ENCODE measurements at regions not wholly inside any gene's neighbourhood (a gene's known extent, or its start where the extent isn't known, plus 50 kb on each side); places are given as distances from the start of the nearest gene placed in this dataset.

DNA sequence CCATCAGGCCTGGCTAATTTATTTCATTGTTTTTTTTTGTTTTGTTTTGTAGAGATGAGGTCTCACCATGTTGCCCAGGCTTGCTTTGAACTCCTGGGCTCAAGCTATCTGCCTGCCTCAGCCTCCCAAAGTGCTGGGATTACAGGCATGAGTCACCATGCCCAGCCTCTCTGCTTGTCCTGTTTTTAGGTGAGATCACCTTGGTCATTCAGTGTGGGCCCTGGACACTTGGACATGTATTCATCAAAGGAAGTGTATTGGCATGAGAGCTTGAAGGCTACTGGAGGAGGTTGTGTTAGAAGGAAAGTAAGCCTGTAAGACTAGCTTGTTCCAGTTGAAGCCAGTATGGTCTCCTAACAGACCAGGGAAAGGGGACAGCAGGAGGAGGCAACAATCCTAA, 229.2 kb upstream of the RGPD4 start:
- Histone ChIP-seq H3K79me2 (replicated peaks; ENCODE audit: insufficient read depth, low read length) (no peaks in the 10 kb centered on the region), H3K9me3 (ENCODE audit: low read length) (no peaks in the 10 kb centered on the region), H3F3A (ENCODE audit: insufficient read depth, low read length, poor library complexity, severe bottlenecking) (no peaks in the 10 kb centered on the region), H4K20me1 (ENCODE audit: insufficient read depth) (no peaks in the 10 kb centered on the region), H2AFZ (ENCODE audit: low read depth, low read length) (no peak overlapping the region), H3K9ac (ENCODE audit: low read length) (no peak overlapping the region), H3K27me3 (ENCODE audit: insufficient read depth, low read depth, low read length) (no peaks in the 10 kb centered on the region), H3K36me3 (ENCODE audit: insufficient read depth, low read length) (no peaks in the 10 kb centered on the region), H3K4me2 (ENCODE audit: low read length) (no peak overlapping the region), H3K4me3 (ENCODE audit: low read length) (no peak overlapping the region), H3K9me2 (ENCODE audit: insufficient read depth, low read length) (no peaks in the 10 kb centered on the region), H3K27ac (ENCODE audit: low read length) (no peak overlapping the region)
- TF ChIP-seq EP300 (conservative IDR thresholded peaks at IDR 0.05; ENCODE audit: poor library complexity, severe bottlenecking) (no peak), SMC3 (conservative IDR thresholded peaks at IDR 0.05; ENCODE audit: poor library complexity) (no peak), POLR2AphosphoS5 (IDR thresholded peaks at IDR 0.05) (no peak), MXI1 (conservative IDR thresholded peaks at IDR 0.05; ENCODE audit: poor library complexity, severe bottlenecking) (no peak), RAD21 (conservative IDR thresholded peaks at IDR 0.05) (no peak), TAF1 (IDR thresholded peaks at IDR 0.05; ENCODE audit: low read depth) (no peak), EZH2 (IDR thresholded peaks at IDR 0.05; ENCODE audit: borderline replicate concordance, insufficient read depth, low read length, poor library complexity, severe bottlenecking) (no peak), CTCF (IDR thresholded peaks at IDR 0.05; ENCODE audit: poor library complexity, severe bottlenecking) (no peak)
- TF ChIP-seq, protein P1, sequence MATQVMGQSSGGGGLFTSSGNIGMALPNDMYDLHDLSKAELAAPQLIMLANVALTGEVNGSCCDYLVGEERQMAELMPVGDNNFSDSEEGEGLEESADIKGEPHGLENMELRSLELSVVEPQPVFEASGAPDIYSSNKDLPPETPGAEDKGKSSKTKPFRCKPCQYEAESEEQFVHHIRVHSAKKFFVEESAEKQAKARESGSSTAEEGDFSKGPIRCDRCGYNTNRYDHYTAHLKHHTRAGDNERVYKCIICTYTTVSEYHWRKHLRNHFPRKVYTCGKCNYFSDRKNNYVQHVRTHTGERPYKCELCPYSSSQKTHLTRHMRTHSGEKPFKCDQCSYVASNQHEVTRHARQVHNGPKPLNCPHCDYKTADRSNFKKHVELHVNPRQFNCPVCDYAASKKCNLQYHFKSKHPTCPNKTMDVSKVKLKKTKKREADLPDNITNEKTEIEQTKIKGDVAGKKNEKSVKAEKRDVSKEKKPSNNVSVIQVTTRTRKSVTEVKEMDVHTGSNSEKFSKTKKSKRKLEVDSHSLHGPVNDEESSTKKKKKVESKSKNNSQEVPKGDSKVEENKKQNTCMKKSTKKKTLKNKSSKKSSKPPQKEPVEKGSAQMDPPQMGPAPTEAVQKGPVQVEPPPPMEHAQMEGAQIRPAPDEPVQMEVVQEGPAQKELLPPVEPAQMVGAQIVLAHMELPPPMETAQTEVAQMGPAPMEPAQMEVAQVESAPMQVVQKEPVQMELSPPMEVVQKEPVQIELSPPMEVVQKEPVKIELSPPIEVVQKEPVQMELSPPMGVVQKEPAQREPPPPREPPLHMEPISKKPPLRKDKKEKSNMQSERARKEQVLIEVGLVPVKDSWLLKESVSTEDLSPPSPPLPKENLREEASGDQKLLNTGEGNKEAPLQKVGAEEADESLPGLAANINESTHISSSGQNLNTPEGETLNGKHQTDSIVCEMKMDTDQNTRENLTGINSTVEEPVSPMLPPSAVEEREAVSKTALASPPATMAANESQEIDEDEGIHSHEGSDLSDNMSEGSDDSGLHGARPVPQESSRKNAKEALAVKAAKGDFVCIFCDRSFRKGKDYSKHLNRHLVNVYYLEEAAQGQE (IDR thresholded peaks at IDR 0.05; ENCODE audit: borderline replicate concordance), result no peak

- TF ChIP-seq, protein P1 (IDR thresholded peaks at IDR 0.05; ENCODE audit: borderline replicate concordance), result no peak
- TF ChIP-seq EP300 (conservative IDR thresholded peaks at IDR 0.05; ENCODE audit: poor library complexity, severe bottlenecking) (no peak), CTCF (IDR thresholded peaks at IDR 0.05; ENCODE audit: poor library complexity, severe bottlenecking) (no peak), MXI1 (conservative IDR thresholded peaks at IDR 0.05; ENCODE audit: poor library complexity, severe bottlenecking) (no peak), TAF1 (IDR thresholded peaks at IDR 0.05; ENCODE audit: low read depth) (no peak), RAD21 (conservative IDR thresholded peaks at IDR 0.05) (no peak), SMC3 (conservative IDR thresholded peaks at IDR 0.05; ENCODE audit: poor library complexity) (no peak), EZH2 (IDR thresholded peaks at IDR 0.05; ENCODE audit: borderline replicate concordance, insufficient read depth, low read length, poor library complexity, severe bottlenecking) (no peak), POLR2AphosphoS5 (IDR thresholded peaks at IDR 0.05) (no peak)
- no peak overlapping the region for H3K4me2 ChIP-seq (ENCODE audit: low read length)
- H3F3A ChIP-seq (ENCODE audit: insufficient read depth, low read length, poor library complexity, severe bottlenecking), result no peaks in the 10 kb centered on the region
- H3K27me3 ChIP-seq (ENCODE audit: insufficient read depth, low read depth, low read length), result no peaks in the 10 kb centered on the region
- H3K9ac ChIP-seq (ENCODE audit: low read length), result no peak overlapping the region
- no peaks in the 10 kb centered on the region for H3K9me3 ChIP-seq (ENCODE audit: low read length)
- H2AFZ ChIP-seq (ENCODE audit: low read depth, low read length), result no peak overlapping the region
- H3K36me3 ChIP-seq (ENCODE audit: insufficient read depth, low read length), result no peaks in the 10 kb centered on the region
- no peaks in the 10 kb centered on the region for H4K20me1 ChIP-seq (ENCODE audit: insufficient read depth)
- no peak overlapping the region for H3K4me3 ChIP-seq (ENCODE audit: low read length)
- no peaks in the 10 kb centered on the region for H3K79me2 ChIP-seq (replicated peaks; ENCODE audit: insufficient read depth, low read length)
- H3K9me2 ChIP-seq (ENCODE audit: insufficient read depth, low read length), result no peaks in the 10 kb centered on the region
- no peak overlapping the region for H3K27ac ChIP-seq (ENCODE audit: low read length)
Measured at GRCh38 chr2:107602801-107603200, 223.9 kb upstream of the RGPD4 start.
